A673 (cell line): ENCODE measurements at regions not wholly inside any gene's neighbourhood (a gene's known extent, or its start where the extent isn't known, plus 50 kb on each side); places are given as distances from the start of the nearest gene placed in this dataset.

ENCODE experiments used
- CTCF ChIP-seq: fragments of 300-800, 200-600 bp; sonication (generic); conservative IDR thresholded peaks from 2 replicates; pipeline ENCODE4 v1.5.1; 2017; ENCODE audit warnings: low read depth, mild to moderate bottlenecking, antibody characterized with exemption, low read length, moderate library complexity, mixed read lengths
- EZH2 ChIP-seq: fragments of 200-600 bp; sonication (generic); IDR thresholded peaks from 2 replicates; pipeline ENCODE4 v1.6.1; 2017; ENCODE audit warnings: borderline replicate concordance, low read depth, mild to moderate bottlenecking, mixed read lengths, antibody characterized with exemption, low read length; ENCODE audit not compliant: poor library complexity, severe bottlenecking

DNA sequence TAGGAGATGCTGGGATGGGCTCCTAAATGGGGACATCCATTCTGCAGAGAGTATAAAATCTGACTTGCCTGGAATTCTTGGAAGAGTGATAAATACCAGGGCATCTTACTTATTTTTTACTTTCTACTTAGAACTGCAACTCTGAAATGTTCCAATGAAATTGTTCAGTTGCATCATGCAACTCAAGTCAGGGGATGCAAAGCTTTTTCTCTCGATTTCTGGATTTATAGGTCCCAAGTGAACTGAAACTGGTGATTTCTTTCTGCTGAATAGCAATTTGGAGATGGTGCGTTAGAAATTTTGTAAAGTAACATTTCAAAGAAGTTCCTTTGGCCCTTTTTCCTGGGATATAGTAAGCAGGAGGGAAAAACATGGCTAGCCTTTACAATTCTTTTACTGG, 238.4 kb upstream of the CD180 start:
- TF ChIP-seq CTCF (no peak), EZH2 (no peak)
